Astrocyte of the cerebellum (primary cell): ENCODE measurements at regions not wholly inside any gene's neighbourhood (a gene's known extent, or its start where the extent isn't known, plus 50 kb on each side); places are given as distances from the start of the nearest gene placed in this dataset.

Experiments used
- DNase-seq: peaks from one replicate; pipeline ENCODE4 v3.0.0-alpha.2; 2011; ENCODE audit warnings: low read depth
- H3K4me3 ChIP-seq: 2 replicates; pipeline ENCODE4 v1.5.1; 2011; ENCODE audit warnings: mild to moderate bottlenecking, low read depth, low read length, moderate library complexity
- CTCF ChIP-seq: IDR thresholded peaks from 2 replicates; pipeline ENCODE4 v1.5.1; 2012; ENCODE audit warnings: low read length, low read depth, moderate library complexity, mild to moderate bottlenecking; ENCODE audit errors: missing control alignments
- in situ Hi-C: cut with HindIII; loops from 2 replicates; pipeline ENCODE4 v1.10.0; 2017; ENCODE audit warnings: low sequenced_read_pairs

DNA sequence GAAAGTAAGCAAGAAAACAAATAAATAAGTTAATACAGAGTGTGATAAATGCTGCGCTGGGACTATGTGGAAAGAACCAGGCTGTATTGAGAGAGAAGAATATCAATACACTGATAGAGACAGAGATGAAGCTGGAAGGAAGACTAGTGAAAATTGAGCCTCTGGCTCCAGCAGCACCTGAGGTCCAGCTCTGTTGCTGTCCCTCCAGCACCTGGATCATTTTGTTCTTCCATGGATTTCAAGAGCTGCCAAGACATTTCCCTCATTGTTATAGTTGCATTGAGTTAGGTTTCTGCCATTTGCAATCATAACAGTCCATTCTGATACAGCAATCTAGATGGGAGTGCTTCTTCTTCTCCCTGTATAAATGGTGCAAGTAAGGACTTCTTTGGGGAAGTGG is 242.7 kb upstream of the FGGY start:
- no peak for TF ChIP-seq CTCF
- no peak overlapping the region for H3K4me3 ChIP-seq
- no peak for DNase-seq
- in situ Hi-C loops = no loop called here

DNA sequence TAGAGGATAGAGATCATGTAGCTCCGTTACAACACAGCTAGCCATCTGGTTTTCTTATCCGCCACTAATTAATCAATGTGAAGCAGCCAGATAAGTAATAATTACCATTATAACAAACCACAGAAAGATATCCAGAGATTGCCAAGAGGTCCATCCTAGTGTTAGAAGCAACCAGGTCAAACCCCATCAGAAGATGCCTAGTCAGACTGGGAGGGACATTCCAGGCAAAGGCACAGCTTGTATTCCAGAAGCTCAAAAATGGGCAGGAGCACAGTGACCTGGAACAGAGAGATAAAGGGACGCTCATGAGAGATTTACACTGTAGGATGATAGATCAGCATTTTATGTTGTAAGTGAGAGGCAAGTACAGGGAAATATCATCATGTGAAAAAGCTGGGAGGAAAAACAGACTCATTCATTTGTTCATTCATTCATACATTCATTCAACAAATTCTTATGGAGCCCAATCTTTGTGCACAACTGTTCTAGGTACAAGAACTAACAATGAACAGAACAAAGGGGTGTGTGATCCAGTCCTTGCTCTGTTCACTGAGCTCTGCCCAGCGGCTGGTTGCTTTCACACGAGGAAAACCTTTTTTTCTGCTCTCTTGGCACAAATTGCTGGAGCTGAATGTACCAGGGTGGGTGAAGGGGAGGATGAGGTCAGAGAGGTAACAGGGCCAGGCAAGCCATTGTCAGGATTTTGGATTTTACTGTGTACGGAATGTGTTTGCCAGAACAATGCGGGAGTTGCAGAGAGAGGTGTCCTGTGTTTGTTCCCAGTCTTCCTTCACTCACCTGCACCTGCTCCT is 240.8 kb upstream of the FGGY start:
- TF ChIP-seq CTCF = no peak
- H3K4me3 ChIP-seq = no peak overlapping the region
- no peak for DNase-seq
- in situ Hi-C loops = no loop called here

- TF ChIP-seq CTCF = no peak
- in situ Hi-C loops = no loop called here
- no peak overlapping the region for H3K4me3 ChIP-seq
- peak; percentile 86 for DNase-seq
These were observed 239.6 kb upstream of the FGGY start for GRCh38 chr1:59057211-59057694.

DNA sequence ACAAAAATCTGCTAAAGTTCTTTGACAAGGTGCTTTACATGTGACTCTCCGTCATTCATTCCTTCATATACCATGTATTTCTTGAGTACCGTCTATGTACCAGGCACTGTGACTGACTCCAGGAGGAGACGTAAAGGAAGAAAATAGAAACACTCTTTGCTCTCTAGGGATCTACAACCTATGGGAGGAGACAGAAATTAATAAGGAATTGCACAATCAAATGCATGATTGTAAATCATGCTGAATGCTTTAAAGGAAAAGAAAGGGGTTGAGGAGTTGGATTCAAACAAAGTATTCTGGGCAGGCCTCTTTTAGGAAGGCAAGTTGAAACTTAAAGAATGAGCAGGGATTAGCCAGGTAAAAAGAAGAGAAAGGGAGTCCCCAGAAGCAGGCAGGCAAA is 239.1 kb upstream of the FGGY start:
- no peak overlapping the region for H3K4me3 ChIP-seq
- in situ Hi-C loops = no loop called here
- DNase-seq = no peak
- TF ChIP-seq CTCF = no peak

DNA sequence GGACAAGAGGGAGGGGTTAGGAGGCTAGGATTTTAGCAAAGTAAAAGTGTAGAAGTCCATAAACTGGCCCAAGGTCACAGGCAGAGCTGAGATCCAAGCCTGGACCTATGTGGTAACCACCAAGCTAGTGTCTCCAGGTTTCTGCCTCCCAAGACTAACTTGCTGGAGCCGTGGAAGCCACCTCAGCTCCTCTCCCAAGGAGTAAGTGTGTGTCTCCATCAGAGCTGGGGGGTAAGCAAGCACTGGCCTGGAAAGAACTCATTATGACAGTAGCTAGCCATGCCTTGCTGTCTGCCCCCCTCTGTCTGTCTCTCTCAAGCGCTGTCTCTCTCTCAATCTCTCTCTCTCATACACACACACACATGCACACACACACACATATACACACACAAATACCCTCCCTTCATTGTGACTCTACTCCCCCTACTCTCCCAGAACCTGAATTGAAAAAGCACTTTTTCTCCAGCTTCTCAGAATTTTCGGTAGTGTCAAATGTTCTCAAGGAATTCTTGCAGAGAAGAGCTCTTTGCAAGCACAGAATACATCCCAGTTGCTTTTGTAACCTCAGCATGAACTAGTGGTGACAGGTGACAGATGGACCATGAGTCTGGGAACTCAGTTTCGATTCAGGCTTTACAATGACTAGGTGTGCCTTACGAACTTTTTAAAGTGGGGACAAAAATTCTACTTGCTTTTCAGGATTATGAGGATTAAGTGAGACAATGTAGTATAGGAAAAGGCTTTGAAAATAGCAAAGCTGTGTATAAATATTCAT is 238.0 kb upstream of the FGGY start:
- DNase-seq = no peak
- TF ChIP-seq CTCF = no peak
- in situ Hi-C loops = no loop called here
- H3K4me3 ChIP-seq = no peak overlapping the region

DNA sequence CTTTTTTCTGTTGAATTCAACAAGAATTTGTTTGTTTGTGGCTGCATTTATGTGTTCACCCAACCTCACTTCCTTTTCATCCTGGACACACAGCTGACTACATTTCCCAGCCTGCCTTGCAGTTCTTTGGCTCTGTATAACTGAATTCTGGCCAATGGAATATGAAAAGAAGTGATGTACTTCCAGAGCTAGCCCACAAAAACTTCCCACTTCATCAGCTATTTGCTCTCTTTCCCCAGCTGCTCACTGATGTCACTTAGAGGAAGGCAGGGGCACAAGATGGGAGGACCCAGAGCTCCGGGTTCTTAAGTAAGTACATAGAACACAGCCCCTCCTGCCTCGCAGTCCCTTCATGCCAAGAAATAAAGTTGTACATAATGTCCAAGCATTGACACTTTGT is 235.0 kb upstream of the FGGY start:
- peak overlapping the region; percentile 19 for H3K4me3 ChIP-seq
- DNase-seq = peak; percentile 85
- in situ Hi-C loops = no loop called here
- TF ChIP-seq CTCF = no peak
